ENCODE measurements at regions not wholly inside any gene's neighbourhood (a gene's known extent, or its start where the extent isn't known, plus 50 kb on each side); places are given as distances from the start of the nearest gene placed in this dataset.
"Not testable (repeated sequence)": the region's sequence is repeated elsewhere in the genome, so short reads cannot be mapped to it uniquely, and the experiment has no call there.

- no peak for DNase-seq
Measured at GRCh38 chr6:15825332-15825930, 162.6 kb upstream of the DTNBP1 start.

GRCh38 chr6:15824811-15825210, 162.0 kb upstream of the DTNBP1 start:
- no peak for DNase-seq

GRCh38 chr6:15823838-15824414, 161.1 kb upstream of the DTNBP1 start:
- no peak for DNase-seq

GRCh38 chr6:15822835-15823234, 160.0 kb upstream of the DTNBP1 start:
- DNase-seq = no peak

GRCh38 chr6:15819841-15820240, 157.0 kb upstream of the DTNBP1 start:
- no peak for DNase-seq

GRCh38 chr6:15819226-15819625, 156.4 kb upstream of the DTNBP1 start:
- no peak for DNase-seq

- no peak for DNase-seq
Measured at GRCh38 chr6:15818491-15818890, 155.7 kb upstream of the DTNBP1 start.

GRCh38 chr6:15818044-15818443, 155.2 kb upstream of the DTNBP1 start:
- DNase-seq = no peak

- no peak for DNase-seq
Measured at GRCh38 chr6:15817100-15817499, 154.3 kb upstream of the DTNBP1 start.

GRCh38 chr6:15816661-15817060, 153.8 kb upstream of the DTNBP1 start:
- DNase-seq = no peak

GRCh38 chr6:15813698-15814097, 150.9 kb upstream of the DTNBP1 start:
- not testable (repeated sequence) for DNase-seq

- no peak for DNase-seq
Measured at GRCh38 chr6:15811107-15811506, 148.3 kb upstream of the DTNBP1 start.

GRCh38 chr6:15810618-15811017, 147.8 kb upstream of the DTNBP1 start:
- no peak for DNase-seq

- DNase-seq = no peak
Measured at GRCh38 chr6:15809367-15809766, 146.5 kb upstream of the DTNBP1 start.

GRCh38 chr6:15804164-15805154, 141.6 kb upstream of the DTNBP1 start:
- DNase-seq = no peak

- DNase-seq = no peak
Measured at GRCh38 chr6:15802466-15802865, 139.6 kb upstream of the DTNBP1 start.

- no peak for DNase-seq
Measured at GRCh38 chr6:15801912-15802311, 139.1 kb upstream of the DTNBP1 start.

- no peak for DNase-seq
Measured at GRCh38 chr6:15800841-15801617, 138.2 kb upstream of the DTNBP1 start.

GRCh38 chr6:15798533-15799255, 135.9 kb upstream of the DTNBP1 start:
- DNase-seq = no peak

- no peak for DNase-seq
Measured at GRCh38 chr6:15796844-15797243, 134.0 kb upstream of the DTNBP1 start.

GRCh38 chr6:15796130-15796771, 133.4 kb upstream of the DTNBP1 start:
- DNase-seq = no peak

- DNase-seq = no peak
Measured at GRCh38 chr6:15793826-15794225, 131.0 kb upstream of the DTNBP1 start.
